Heart left ventricle (tissue), 16 donors: ENCODE measurements at regions not wholly inside any gene's neighbourhood (a gene's known extent, or its start where the extent isn't known, plus 50 kb on each side); places are given as distances from the start of the nearest gene placed in this dataset.

ENCODE experiments used
- ATAC-seq, 4 donors: fragments of 200-7000 bp; cut with Tn5 transposase; one replicate each; pipeline ENCODE4 v1.9.1; 2020 to 2022; ENCODE audit warnings: moderate library complexity in 4 of 4, mild to moderate bottlenecking in 3 of 4, moderate number of reproducible peaks in 1 of 4
- DNase-seq, 5 donors: peaks; one replicate each; pipeline ENCODE4 v3.0.0-alpha.2; 2020
- H3K27ac ChIP-seq, 12 donors: fragments of 200-600 bp; sonication (generic) in 4 of 12; one replicate each; pipeline versions ENCODE4 v1.5.0 to v1.8.0; 2016 to 2022; ENCODE audit warnings: mild to moderate bottlenecking in 2 of 12
- H3K27me3 ChIP-seq, 9 donors: fragments of 200-600 bp; sonication (generic) in 2 of 9; one replicate each; pipeline versions ENCODE4 v1.5.1 to v1.8.0; 2016 to 2022; ENCODE audit warnings: mild to moderate bottlenecking in 3 of 9
- H3K36me3 ChIP-seq, 9 donors: fragments of 200-600 bp; sonication (generic) in 2 of 9; one replicate each; pipeline versions ENCODE4 v1.5.0 to v1.8.0; 2018 to 2022; ENCODE audit warnings: mild to moderate bottlenecking in 2 of 9
- H3K4me1 ChIP-seq, 12 donors: fragments of 200-600 bp; sonication (generic) in 4 of 12; one replicate each; pipeline versions ENCODE4 v1.5.0 to v1.8.0; 2016 to 2022; ENCODE audit warnings: mild to moderate bottlenecking in 3 of 12
- H3K4me3 ChIP-seq, 12 donors: fragments of 200-600 bp; sonication (generic) in 4 of 12; one replicate each; pipeline versions ENCODE4 v1.5.0 to v1.8.0; 2017 to 2022; ENCODE audit warnings: mild to moderate bottlenecking in 9 of 12, moderate library complexity in 4 of 12
- H3K9me3 ChIP-seq, 12 donors: fragments of 200-600 bp; sonication (generic) in 4 of 12; one replicate each; pipeline versions ENCODE4 v1.5.0 to v1.8.0; 2016 to 2022; ENCODE audit warnings: mild to moderate bottlenecking in 1 of 12
- POLR2A ChIP-seq, 2 donors: fragments of 450-650 bp; IDR thresholded peaks; one replicate each; pipeline ENCODE4 v1.6.1; 2017; ENCODE audit warnings: antibody characterized with exemption in 2 of 2, mild to moderate bottlenecking in 2 of 2, moderate library complexity in 2 of 2
- WGBS, 4 donors: extraction: QIAGEN DNeasy Blood & Tissue Kit in 2 of 4; methylation state at CpG; one replicate each; pipeline versions ENCODE4 v1.1.5 to v1.1.7; 2013 to 2018; 5-methylcytosine and 5-hydroxymethylcytosine counted together
- intact Hi-C, 10 donors: fragments of 100-400 bp; cut with DNase I; formaldehyde crosslinking; loops; one replicate each; pipeline versions ENCODE4 v1.11.1 to v1.14.2; 2022
- TF ChIP-seq, protein P1 (sequence below), 12 donors: fragments of 200-600 bp; sonication (generic) in 4 of 12; IDR thresholded peaks; one replicate each; pipeline versions ENCODE4 v1.5.0 to v1.8.0; 2018 to 2022; ENCODE audit warnings: antibody characterized with exemption in 12 of 12, mild to moderate bottlenecking in 5 of 12
- donor health status: ischemic (EF 13 %, LVEDD 7.1; RV severe dilation, severe dysfunction).
- donor health status: healthy with polysubstance abuse.
- donor health status: DM: no; HTN: yes; CAD: no.
- donor health status: DM: no; HTN: no; CAD: no.
- donor health status: ischemic (EF 25% LVEDD 6.9; RV normal size, moderate dysfunction).
- donor health status: ischemic (EF 25% LVEDD 5.7; RV mildly dilated, moderate dysfunction).
- donor health status: healthy.
- donor health status: DM: yes; HTN: yes; CAD: no.
- donor health status: ischemic (EF 35%, LVEDD 5.7; RV mildly dilated, moderate dysfunction).
- donor health status: nonischemic (EF 11% LVEDD 7.7; RV severe dilation, severe dysfunction).
- donor health status: DM: yes; HTN: yes; CAD: no.
- donor health status: PGD.
- donor health status: ischemic (EF 29% LVEDD 5.4; RV normal size, mild dysfunction).
- donor health status: nonischemic (EF 23%, LVEDD 6.1; RV moderate dilation, normal function).

DNA sequence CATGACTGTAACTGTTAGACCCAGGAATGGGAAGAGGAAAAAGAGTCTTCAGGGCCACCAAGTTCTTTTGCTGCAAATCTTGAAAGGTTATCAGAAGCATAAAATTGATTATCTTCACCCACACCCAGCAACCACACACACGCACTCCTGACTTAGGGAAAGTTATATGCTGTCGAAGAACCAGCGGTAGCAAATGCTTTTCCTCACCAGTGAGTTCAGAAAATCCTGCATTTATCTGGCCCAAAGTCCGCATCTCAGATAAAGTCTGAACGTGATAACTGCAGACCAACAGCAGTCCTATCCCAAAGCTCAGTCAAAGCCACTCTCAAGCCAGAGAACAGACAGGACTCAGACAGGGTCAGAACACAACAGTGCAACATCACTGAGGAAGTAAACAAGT, 115.6 kb downstream of the IRS2 start:
- Histone ChIP-seq H3K9me3 (no peaks in the 10 kb centered on the region), H3K27ac (no peak overlapping the region), H3K36me3 (no peaks in the 10 kb centered on the region), H3K4me1 (peaks cover 0 to 18% (median 3%) of the 10 kb centered on the region in 12 donors), H3K27me3 (peaks cover 0 to 59% (median 4%) of the 10 kb centered on the region in 9 donors), H3K4me3 (no peak overlapping the region)
- WGBS, 4 donors: 83 to 96% (median 86%) methylated on average over 5 of the region's 5 CpGs
- DNase-seq (no peak), ATAC-seq (no peak)
- intact Hi-C loops: no loop called here
- TF ChIP-seq POLR2A (IDR thresholded peaks at IDR 0.05): no peak
- TF ChIP-seq, protein P1, sequence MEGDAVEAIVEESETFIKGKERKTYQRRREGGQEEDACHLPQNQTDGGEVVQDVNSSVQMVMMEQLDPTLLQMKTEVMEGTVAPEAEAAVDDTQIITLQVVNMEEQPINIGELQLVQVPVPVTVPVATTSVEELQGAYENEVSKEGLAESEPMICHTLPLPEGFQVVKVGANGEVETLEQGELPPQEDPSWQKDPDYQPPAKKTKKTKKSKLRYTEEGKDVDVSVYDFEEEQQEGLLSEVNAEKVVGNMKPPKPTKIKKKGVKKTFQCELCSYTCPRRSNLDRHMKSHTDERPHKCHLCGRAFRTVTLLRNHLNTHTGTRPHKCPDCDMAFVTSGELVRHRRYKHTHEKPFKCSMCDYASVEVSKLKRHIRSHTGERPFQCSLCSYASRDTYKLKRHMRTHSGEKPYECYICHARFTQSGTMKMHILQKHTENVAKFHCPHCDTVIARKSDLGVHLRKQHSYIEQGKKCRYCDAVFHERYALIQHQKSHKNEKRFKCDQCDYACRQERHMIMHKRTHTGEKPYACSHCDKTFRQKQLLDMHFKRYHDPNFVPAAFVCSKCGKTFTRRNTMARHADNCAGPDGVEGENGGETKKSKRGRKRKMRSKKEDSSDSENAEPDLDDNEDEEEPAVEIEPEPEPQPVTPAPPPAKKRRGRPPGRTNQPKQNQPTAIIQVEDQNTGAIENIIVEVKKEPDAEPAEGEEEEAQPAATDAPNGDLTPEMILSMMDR (IDR thresholded peaks at IDR 0.05): no peak

DNA sequence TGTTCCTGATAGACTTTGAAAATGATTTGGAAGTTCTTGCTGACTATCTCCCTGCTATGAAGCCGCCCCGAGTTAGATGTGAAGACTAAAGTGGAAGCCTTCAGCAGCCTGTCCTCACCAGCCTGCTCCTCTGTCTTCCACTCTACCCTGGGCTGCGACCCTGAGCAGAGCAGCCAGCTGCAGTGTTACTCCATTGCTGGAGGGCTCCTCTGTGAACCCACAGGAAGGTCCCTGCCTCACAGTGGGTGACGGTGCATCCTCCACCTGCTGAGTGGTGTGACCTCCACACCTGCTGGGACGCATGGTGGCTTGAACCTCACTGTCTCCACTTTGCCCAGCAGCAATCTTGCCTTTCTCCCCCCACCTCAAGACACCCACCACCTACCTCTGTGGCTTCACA, 116.4 kb downstream of the IRS2 start:
- no peaks in the 10 kb centered on the region for H3K9me3 ChIP-seq
- 72 to 80% (median 76%) methylated on average over 5 of the region's 5 CpGs for WGBS, 4 donors
- no peak overlapping the region for H3K27ac ChIP-seq
- DNase-seq (no peak), ATAC-seq (no peak)
- H3K4me3 ChIP-seq: no peak overlapping the region
- TF ChIP-seq, protein P1 (IDR thresholded peaks at IDR 0.05): no peak
- no peak for TF ChIP-seq POLR2A (IDR thresholded peaks at IDR 0.05)
- intact Hi-C loops: no loop called here
- peaks cover 0 to 59% (median 0%) of the 10 kb centered on the region in 9 donors for H3K27me3 ChIP-seq
- H3K4me1 ChIP-seq: peaks cover 0 to 18% (median 3%) of the 10 kb centered on the region in 12 donors
- no peaks in the 10 kb centered on the region for H3K36me3 ChIP-seq

DNA sequence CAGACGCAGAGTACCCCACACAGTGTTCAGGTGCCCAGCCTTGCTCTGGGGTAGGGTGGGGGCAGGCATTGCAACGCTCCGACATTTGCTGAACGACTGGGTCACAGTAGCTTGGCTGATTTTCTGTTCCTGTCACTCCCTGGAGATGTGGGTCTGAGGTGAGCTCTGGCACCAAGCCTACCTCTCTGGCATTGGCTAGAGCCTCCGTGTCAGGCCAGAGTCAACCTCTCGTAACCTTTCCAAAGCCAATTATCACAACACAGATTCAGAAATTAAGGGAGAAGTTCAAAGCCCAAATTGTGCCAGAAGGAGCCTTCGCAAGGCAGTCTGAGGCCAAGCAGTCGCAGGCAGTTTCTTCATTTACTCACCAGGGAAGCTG, 117.2 kb downstream of the IRS2 start:
- DNase-seq: peak in 2 of 5 donors; percentile 41 to 56
- Histone ChIP-seq H3K4me1 (peaks cover 0 to 18% (median 3%) of the 10 kb centered on the region in 12 donors), H3K27me3 (peaks cover 0 to 55% (median 3%) of the 10 kb centered on the region in 9 donors), H3K9me3 (no peaks in the 10 kb centered on the region), H3K36me3 (no peaks in the 10 kb centered on the region), H3K27ac (no peak overlapping the region), H3K4me3 (no peak overlapping the region)
- ATAC-seq: peak in 3 of 4 donors; percentile 30 to 72 (median 42)
- 48 to 73% (median 56%) methylated on average over 8 of the region's 8 CpGs for WGBS, 4 donors
- intact Hi-C loops: no loop called here
- TF ChIP-seq POLR2A (IDR thresholded peaks at IDR 0.05): no peak
- TF ChIP-seq, protein P1 (IDR thresholded peaks at IDR 0.05): no peak

DNA sequence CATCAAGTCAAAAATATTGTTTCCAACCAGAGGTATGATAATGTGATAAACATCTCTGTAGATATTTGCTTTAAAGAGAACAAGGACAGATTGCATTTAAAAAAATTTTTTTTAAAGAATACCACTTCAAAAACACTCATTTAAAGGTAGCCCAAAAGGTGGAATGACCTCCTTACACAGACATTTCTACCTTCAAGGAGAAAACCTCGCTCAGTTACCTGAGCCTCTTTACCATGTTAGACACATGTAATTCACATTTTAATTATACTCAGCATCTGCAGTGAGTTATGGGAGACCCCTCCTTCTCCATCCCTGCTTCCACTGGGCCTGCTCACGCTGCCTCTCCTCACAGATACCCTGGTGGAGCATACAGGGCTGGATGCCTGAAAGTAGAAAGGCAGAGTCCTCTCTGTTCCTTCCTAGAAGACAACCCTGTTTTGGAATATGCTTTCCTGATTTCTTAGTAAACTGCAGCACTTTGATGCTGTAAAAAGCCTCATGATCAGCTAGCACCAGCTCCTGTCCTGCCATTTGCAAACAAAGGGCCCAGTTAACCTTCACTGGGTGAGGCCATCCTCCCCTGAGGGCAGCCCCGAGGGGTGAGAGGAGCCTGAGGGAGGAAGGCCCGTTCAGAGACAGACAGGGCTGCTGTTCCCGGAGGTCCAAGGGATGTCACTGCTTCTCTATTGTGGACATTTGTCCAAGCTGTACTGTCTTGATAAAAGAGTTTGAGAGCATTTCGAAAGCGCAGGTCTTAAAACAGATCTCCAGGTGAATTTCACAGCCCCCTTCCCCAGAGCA, 117.8 kb downstream of the IRS2 start:
- DNase-seq (no peak), ATAC-seq (peak in 1 of 4 donors; percentile 19)
- intact Hi-C loops: no loop called here
- Histone ChIP-seq H3K9me3 (no peaks in the 10 kb centered on the region), H3K36me3 (no peaks in the 10 kb centered on the region), H3K27ac (no peak overlapping the region), H3K4me3 (no peak overlapping the region), H3K4me1 (peaks cover 0 to 18% (median 3%) of the 10 kb centered on the region in 12 donors), H3K27me3 (peaks cover 0 to 53% (median 3%) of the 10 kb centered on the region in 9 donors)
- TF ChIP-seq, protein P1 (IDR thresholded peaks at IDR 0.05): no peak
- no peak for TF ChIP-seq POLR2A (IDR thresholded peaks at IDR 0.05)
- WGBS, 4 donors: 84 to 96% (median 85%) methylated on average over 6 to 7 of the region's 7 CpGs
